ENCODE measurements at regions not wholly inside any gene's neighbourhood (a gene's known extent, or its start where the extent isn't known, plus 50 kb on each side); places are given as distances from the start of the nearest gene placed in this dataset.

GRCh38 chr9:78725503-78725902 is 428.6 kb downstream of the PSAT1 start:
- BruUV-seq (replicated peaks): no TSS peak
- Mint-ChIP-seq H3K27me3 (ENCODE audit: unreplicated experiment) (no peaks in the 10 kb centered on the region), H3K4me3 (ENCODE audit: low read depth, unreplicated experiment) (no peak overlapping the region), H3K36me3 (ENCODE audit: insufficient read depth, unreplicated experiment) (no peaks in the 10 kb centered on the region), H3K27ac (ENCODE audit: unreplicated experiment) (no peak overlapping the region), H3K9me3 (ENCODE audit: low read depth, unreplicated experiment) (peaks cover 14% of the 10 kb centered on the region), H3K4me1 (ENCODE audit: low read depth, unreplicated experiment) (no peaks in the 10 kb centered on the region)
- intact Hi-C loops (cut with micrococcal nuclease; ENCODE audit: unreplicated experiment): no loop called here
- CTCF ChIA-PET: no interaction called here
- no peak for DNase-seq
- no peak for TF ChIP-seq CTCF (IDR thresholded peaks at IDR 0.05; ENCODE audit: unreplicated experiment)

GRCh38 chr9:78745331-78745730 is 448.4 kb downstream of the PSAT1 start:
- Mint-ChIP-seq H3K27me3 (ENCODE audit: unreplicated experiment) (no peaks in the 10 kb centered on the region), H3K4me3 (ENCODE audit: low read depth, unreplicated experiment) (no peak overlapping the region), H3K9me3 (ENCODE audit: low read depth, unreplicated experiment) (peaks cover 8% of the 10 kb centered on the region), H3K27ac (ENCODE audit: unreplicated experiment) (no peak overlapping the region), H3K4me1 (ENCODE audit: low read depth, unreplicated experiment) (no peaks in the 10 kb centered on the region), H3K36me3 (ENCODE audit: insufficient read depth, unreplicated experiment) (no peaks in the 10 kb centered on the region)
- intact Hi-C loops (cut with micrococcal nuclease; ENCODE audit: unreplicated experiment): no loop called here
- no peak for TF ChIP-seq CTCF (IDR thresholded peaks at IDR 0.05; ENCODE audit: unreplicated experiment)
- CTCF ChIA-PET: interaction anchor here (0.6 kb wide), 1 partner anchor 47 kb away, joined by 3 read pairs; no protein-coding TSS in a partner anchor
- BruUV-seq (replicated peaks): no TSS peak
- DNase-seq: no peak

- peaks cover 8% of the 10 kb centered on the region for H3K9me3 Mint-ChIP-seq (ENCODE audit: low read depth, unreplicated experiment)
- intact Hi-C loops (cut with micrococcal nuclease; ENCODE audit: unreplicated experiment): no loop called here
- no peak overlapping the region for H3K4me3 Mint-ChIP-seq (ENCODE audit: low read depth, unreplicated experiment)
- H3K27ac Mint-ChIP-seq (ENCODE audit: unreplicated experiment): no peak overlapping the region
- no peak for DNase-seq
- H3K27me3 Mint-ChIP-seq (ENCODE audit: unreplicated experiment): no peaks in the 10 kb centered on the region
- no TSS peak for BruUV-seq (replicated peaks)
- H3K36me3 Mint-ChIP-seq (ENCODE audit: insufficient read depth, unreplicated experiment): no peaks in the 10 kb centered on the region
- H3K4me1 Mint-ChIP-seq (ENCODE audit: low read depth, unreplicated experiment): no peaks in the 10 kb centered on the region
- CTCF ChIA-PET: interaction anchor here (0.6 kb wide), 1 partner anchor 47 kb away, joined by 3 read pairs; no protein-coding TSS in a partner anchor
- TF ChIP-seq CTCF (IDR thresholded peaks at IDR 0.05; ENCODE audit: unreplicated experiment): no peak
Observed at GRCh38 chr9:78746010-78746409, 449.1 kb downstream of the PSAT1 start.

DNA sequence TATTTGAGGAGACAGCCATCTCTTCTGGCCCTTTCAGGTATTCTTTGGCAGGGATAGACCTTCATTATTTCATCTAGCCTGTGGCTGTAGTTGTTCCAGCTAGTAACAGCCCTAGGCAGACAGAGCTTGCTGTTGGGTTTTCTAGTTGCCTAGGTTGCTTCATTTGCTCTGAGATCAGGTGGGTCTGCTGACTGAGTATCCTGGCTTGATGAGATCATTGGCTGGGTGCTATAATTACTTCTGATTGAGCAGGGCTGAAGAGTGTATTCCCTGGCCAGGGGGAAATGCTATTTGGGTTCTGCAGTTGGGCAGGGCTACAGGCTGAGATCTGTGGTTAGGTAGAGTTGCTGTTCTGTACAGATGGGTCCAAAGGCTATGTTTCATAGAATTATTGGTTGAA is 456.1 kb downstream of the PSAT1 start:
- CTCF ChIA-PET: no interaction called here
- H3K27ac Mint-ChIP-seq (ENCODE audit: unreplicated experiment): no peak overlapping the region
- no peak overlapping the region for H3K4me3 Mint-ChIP-seq (ENCODE audit: low read depth, unreplicated experiment)
- peaks cover 13% of the 10 kb centered on the region for H3K9me3 Mint-ChIP-seq (ENCODE audit: low read depth, unreplicated experiment)
- BruUV-seq (replicated peaks): no TSS peak
- no peak for TF ChIP-seq CTCF (IDR thresholded peaks at IDR 0.05; ENCODE audit: unreplicated experiment)
- no peaks in the 10 kb centered on the region for H3K36me3 Mint-ChIP-seq (ENCODE audit: insufficient read depth, unreplicated experiment)
- DNase-seq: no peak
- H3K4me1 Mint-ChIP-seq (ENCODE audit: low read depth, unreplicated experiment): no peaks in the 10 kb centered on the region
- H3K27me3 Mint-ChIP-seq (ENCODE audit: unreplicated experiment): no peaks in the 10 kb centered on the region
- intact Hi-C loops (cut with micrococcal nuclease; ENCODE audit: unreplicated experiment): no loop called here
